ENCODE measurements at regions not wholly inside any gene's neighbourhood (a gene's known extent, or its start where the extent isn't known, plus 50 kb on each side); places are given as distances from the start of the nearest gene placed in this dataset.

- TF ChIP-seq, protein P1, sequence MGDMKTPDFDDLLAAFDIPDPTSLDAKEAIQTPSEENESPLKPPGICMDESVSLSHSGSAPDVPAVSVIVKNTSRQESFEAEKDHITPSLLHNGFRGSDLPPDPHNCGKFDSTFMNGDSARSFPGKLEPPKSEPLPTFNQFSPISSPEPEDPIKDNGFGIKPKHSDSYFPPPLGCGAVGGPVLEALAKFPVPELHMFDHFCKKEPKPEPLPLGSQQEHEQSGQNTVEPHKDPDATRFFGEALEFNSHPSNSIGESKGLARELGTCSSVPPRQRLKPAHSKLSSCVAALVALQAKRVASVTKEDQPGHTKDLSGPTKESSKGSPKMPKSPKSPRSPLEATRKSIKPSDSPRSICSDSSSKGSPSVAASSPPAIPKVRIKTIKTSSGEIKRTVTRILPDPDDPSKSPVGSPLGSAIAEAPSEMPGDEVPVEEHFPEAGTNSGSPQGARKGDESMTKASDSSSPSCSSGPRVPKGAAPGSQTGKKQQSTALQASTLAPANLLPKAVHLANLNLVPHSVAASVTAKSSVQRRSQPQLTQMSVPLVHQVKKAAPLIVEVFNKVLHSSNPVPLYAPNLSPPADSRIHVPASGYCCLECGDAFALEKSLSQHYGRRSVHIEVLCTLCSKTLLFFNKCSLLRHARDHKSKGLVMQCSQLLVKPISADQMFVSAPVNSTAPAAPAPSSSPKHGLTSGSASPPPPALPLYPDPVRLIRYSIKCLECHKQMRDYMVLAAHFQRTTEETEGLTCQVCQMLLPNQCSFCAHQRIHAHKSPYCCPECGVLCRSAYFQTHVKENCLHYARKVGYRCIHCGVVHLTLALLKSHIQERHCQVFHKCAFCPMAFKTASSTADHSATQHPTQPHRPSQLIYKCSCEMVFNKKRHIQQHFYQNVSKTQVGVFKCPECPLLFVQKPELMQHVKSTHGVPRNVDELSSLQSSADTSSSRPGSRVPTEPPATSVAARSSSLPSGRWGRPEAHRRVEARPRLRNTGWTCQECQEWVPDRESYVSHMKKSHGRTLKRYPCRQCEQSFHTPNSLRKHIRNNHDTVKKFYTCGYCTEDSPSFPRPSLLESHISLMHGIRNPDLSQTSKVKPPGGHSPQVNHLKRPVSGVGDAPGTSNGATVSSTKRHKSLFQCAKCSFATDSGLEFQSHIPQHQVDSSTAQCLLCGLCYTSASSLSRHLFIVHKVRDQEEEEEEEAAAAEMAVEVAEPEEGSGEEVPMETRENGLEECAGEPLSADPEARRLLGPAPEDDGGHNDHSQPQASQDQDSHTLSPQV (IDR thresholded peaks at IDR 0.05): no peak
- TF ChIP-seq YY1 (IDR thresholded peaks at IDR 0.05; ENCODE audit: low read depth, low read length) (no peak), BCL3 (IDR thresholded peaks at IDR 0.05; ENCODE audit: borderline replicate concordance, insufficient read depth, low read depth, low read length, poor library complexity, severe bottlenecking) (no peak)
Observed at GRCh38 chr1:199778324-199778955, 249.1 kb upstream of the NR5A2 start (continued).

DNA sequence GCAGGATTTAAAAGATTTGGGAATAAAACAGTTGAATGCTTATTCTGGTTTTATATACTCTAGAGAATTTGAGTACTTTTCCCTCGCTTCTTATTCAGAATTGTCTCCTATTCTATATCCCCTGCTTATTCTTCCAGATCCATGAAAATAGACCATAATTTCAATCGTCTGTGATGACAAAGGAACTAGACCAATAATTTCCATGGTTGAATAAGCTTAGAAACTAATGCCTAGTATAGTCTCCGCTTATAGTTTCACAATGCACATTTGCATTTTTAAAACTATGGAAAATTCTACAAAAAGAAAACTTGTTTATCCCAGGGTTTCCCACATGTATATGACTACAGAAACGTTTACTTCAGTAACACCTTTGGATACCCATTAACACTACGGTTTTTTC lies 247.4 kb upstream of the NR5A2 start:
- H3K36me3 ChIP-seq (ENCODE audit: control insufficient read depth in 2 of 2, insufficient read depth in 2 of 2, low read length in 1 of 2): no peaks in the 10 kb centered on the region
- ATAC-seq (no peak), FAIRE-seq (no peak), DNase-seq (ENCODE audit: low read depth, low spot score) (no peak)
- H3K4me2 ChIP-seq (ENCODE audit: control insufficient read depth, insufficient read depth): no peak overlapping the region
- WGBS (ENCODE audit: insufficient coverage, insufficient replicate concordance, low lambda C conversion rate, missing lambda C conversion rate): 31% methylated on average over 5 of the region's 5 CpGs
- ChIA-PET SMC1A (ENCODE audit: uncharacterized antibody, unreplicated experiment) (interaction anchor here (1.0 kb wide), 1 partner anchor 25 kb away, joined by 3 read pairs; no protein-coding TSS in a partner anchor), RAD21 (ENCODE audit: unreplicated experiment) (no interaction called here), POLR2A (no interaction called here), CTCF (no interaction called here)
- intact Hi-C loops (cut with micrococcal nuclease; ENCODE audit: unreplicated experiment) (no loop called here), in situ Hi-C loops (cut with MboI) (no loop called here)
- H3K79me2 ChIP-seq (ENCODE audit: control insufficient read depth, insufficient read depth, low read length): no peaks in the 10 kb centered on the region
- H4K20me1 ChIP-seq (ENCODE audit: control insufficient read depth, insufficient read depth): no peaks in the 10 kb centered on the region
- no peak overlapping the region for H2AFZ ChIP-seq (ENCODE audit: control insufficient read depth, low read depth, low read length)
- no peak overlapping the region for H3K9ac ChIP-seq (ENCODE audit: control insufficient read depth, insufficient read depth, low read length)
- no TSS peak for BruUV-seq (replicated peaks)
- no peak overlapping the region for H3K4me3 ChIP-seq
- no peaks in the 10 kb centered on the region for H3K4me1 ChIP-seq (ENCODE audit: control insufficient read depth, insufficient read depth, low read length)
- H3K27me3 ChIP-seq (replicated peaks in 1 of 2; ENCODE audit: control insufficient read depth in 2 of 2, insufficient read depth in 2 of 2, low read length in 1 of 2): no peaks in the 10 kb centered on the region
- no peak overlapping the region for H3K27ac ChIP-seq (ENCODE audit: control insufficient read depth, insufficient read depth)
- H3K9me3 ChIP-seq (replicated peaks; ENCODE audit: control insufficient read depth, insufficient read depth, low read length): no peaks in the 10 kb centered on the region
- TF ChIP-seq SIN3A (IDR thresholded peaks at IDR 0.05; ENCODE audit: low read depth, low read length) (no peak), POLR2AphosphoS5 (IDR thresholded peaks at IDR 0.05; ENCODE audit: low read length) (no peak), NFYA (IDR thresholded peaks at IDR 0.05; ENCODE audit: borderline replicate concordance, low read depth, low read length) (no peak), SKIL (IDR thresholded peaks at IDR 0.05; ENCODE audit: low read depth, poor library complexity, severe bottlenecking) (no peak)
- TF ChIP-seq, protein P2, sequence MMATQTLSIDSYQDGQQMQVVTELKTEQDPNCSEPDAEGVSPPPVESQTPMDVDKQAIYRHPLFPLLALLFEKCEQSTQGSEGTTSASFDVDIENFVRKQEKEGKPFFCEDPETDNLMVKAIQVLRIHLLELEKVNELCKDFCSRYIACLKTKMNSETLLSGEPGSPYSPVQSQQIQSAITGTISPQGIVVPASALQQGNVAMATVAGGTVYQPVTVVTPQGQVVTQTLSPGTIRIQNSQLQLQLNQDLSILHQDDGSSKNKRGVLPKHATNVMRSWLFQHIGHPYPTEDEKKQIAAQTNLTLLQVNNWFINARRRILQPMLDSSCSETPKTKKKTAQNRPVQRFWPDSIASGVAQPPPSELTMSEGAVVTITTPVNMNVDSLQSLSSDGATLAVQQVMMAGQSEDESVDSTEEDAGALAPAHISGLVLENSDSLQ (IDR thresholded peaks at IDR 0.05): no peak
- TF ChIP-seq, protein P3, sequence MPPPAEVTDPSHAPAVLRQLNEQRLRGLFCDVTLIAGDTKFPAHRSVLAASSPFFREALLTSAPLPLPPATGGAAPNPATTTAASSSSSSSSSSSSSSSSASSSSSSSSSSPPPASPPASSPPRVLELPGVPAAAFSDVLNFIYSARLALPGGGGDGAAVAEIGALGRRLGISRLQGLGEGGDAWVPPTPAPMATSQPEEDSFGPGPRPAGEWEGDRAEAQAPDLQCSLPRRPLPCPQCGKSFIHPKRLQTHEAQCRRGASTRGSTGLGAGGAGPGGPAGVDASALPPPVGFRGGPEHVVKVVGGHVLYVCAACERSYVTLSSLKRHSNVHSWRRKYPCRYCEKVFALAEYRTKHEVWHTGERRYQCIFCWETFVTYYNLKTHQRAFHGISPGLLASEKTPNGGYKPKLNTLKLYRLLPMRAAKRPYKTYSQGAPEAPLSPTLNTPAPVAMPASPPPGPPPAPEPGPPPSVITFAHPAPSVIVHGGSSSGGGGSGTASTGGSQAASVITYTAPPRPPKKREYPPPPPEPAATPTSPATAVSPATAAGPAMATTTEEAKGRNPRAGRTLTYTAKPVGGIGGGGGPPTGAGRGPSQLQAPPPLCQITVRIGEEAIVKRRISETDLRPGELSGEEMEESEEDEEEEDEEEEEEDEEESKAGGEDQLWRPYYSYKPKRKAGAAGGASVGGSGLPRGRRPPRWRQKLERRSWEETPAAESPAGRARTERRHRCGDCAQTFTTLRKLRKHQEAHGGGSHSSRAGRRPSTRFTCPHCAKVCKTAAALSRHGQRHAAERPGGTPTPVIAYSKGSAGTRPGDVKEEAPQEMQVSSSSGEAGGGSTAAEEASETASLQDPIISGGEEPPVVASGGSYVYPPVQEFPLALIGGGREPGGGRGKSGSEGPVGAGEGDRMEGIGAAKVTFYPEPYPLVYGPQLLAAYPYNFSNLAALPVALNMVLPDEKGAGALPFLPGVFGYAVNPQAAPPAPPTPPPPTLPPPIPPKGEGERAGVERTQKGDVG (CRISPR knock-in tag; IDR thresholded peaks at IDR 0.05): no peak
